Common myeloid progenitor, CD34-positive (primary cell): ENCODE measurements at regions not wholly inside any gene's neighbourhood (a gene's known extent, or its start where the extent isn't known, plus 50 kb on each side); places are given as distances from the start of the nearest gene placed in this dataset.

Experiments used
- CTCF ChIA-PET: fragments of 350-600 bp; sonication (Branson Sonifier 250); formaldehyde crosslinking; loops from one replicate; lab custom pipeline; 2021; ENCODE audit warnings: antibody characterized with exemption; lab: Charles Lee
- POLR2A ChIA-PET: fragments of 350-600 bp; sonication (Branson Sonifier 250); formaldehyde crosslinking; loops from one replicate; lab custom pipeline; 2021; ENCODE audit warnings: antibody characterized with exemption; lab: Charles Lee
- DNase-seq, 3 donors: peaks; one replicate each; pipeline versions ENCODE4 v3.0.0 to v3.0.0-alpha.2; 2013
- H3K27ac ChIP-seq, 2 experiments: 1 replicate in 1 of 2; 2 replicates in 1 of 2; pipeline ENCODE4 v1.7.0; 2013; ENCODE audit warnings: inconsistent platforms in 2 of 2, low read length in 2 of 2, mild to moderate bottlenecking in 2 of 2, low read depth in 1 of 2, moderate library complexity in 1 of 2; ENCODE audit not compliant: severe bottlenecking in 2 of 2, insufficient read depth in 1 of 2, poor library complexity in 1 of 2
- H3K27me3 ChIP-seq, 5 experiments: replicated peaks in 2 of 5; 1 replicate in 3 of 5; 2 replicates in 2 of 5; pipeline versions ENCODE4 v1.6.1 to v1.7.0; 2013; ENCODE audit warnings: low read length in 4 of 5, mild to moderate bottlenecking in 2 of 5, moderate library complexity in 2 of 5, inconsistent platforms in 1 of 5; ENCODE audit not compliant: insufficient read depth in 5 of 5, control insufficient read depth in 4 of 5
- H3K36me3 ChIP-seq, 4 experiments: 1 replicate in 2 of 4; 2 replicates in 2 of 4; pipeline versions ENCODE4 v1.6.1 to v1.7.0; 2013; ENCODE audit warnings: low read length in 3 of 4, control low read depth in 1 of 4, mild to moderate bottlenecking in 1 of 4; ENCODE audit not compliant: control insufficient read depth in 4 of 4, insufficient read depth in 4 of 4
- H3K4me1 ChIP-seq, 4 experiments: 1 replicate in 3 of 4; 2 replicates in 1 of 4; pipeline versions ENCODE4 v1.6.1 to v1.7.1; 2013; ENCODE audit warnings: low read length in 3 of 4, mild to moderate bottlenecking in 3 of 4, control low read depth in 1 of 4, inconsistent platforms in 1 of 4, moderate library complexity in 1 of 4; ENCODE audit not compliant: control insufficient read depth in 4 of 4, insufficient read depth in 4 of 4; ENCODE audit errors: control extremely low read depth in 1 of 4
- H3K4me3 ChIP-seq, 7 experiments: 1 replicate in 4 of 7; 2 replicates in 3 of 7; pipeline versions ENCODE4 v1.5.1 to v1.7.0; 2013; ENCODE audit warnings: mild to moderate bottlenecking in 7 of 7, low read length in 6 of 7, moderate library complexity in 6 of 7, inconsistent platforms in 2 of 7, low read depth in 2 of 7, control low read depth in 1 of 7; ENCODE audit not compliant: insufficient read depth in 4 of 7, control insufficient read depth in 1 of 7; ENCODE audit errors: extremely low read depth in 1 of 7
- H3K9me3 ChIP-seq, 5 experiments: 1 replicate in 4 of 5; 2 replicates in 1 of 5; pipeline versions ENCODE4 v1.6.1 to v1.7.1; 2013; ENCODE audit warnings: low read length in 4 of 5, mild to moderate bottlenecking in 2 of 5, inconsistent platforms in 1 of 5, low read depth in 1 of 5, moderate library complexity in 1 of 5; ENCODE audit not compliant: control insufficient read depth in 4 of 5, insufficient read depth in 2 of 5; ENCODE audit errors: control extremely low read depth in 1 of 5
- WGBS: methylation state at CpG from one replicate; pipeline ENCODE4 v1.1.5; 2013; ENCODE audit not compliant: insufficient coverage; 5-methylcytosine and 5-hydroxymethylcytosine counted together

DNA sequence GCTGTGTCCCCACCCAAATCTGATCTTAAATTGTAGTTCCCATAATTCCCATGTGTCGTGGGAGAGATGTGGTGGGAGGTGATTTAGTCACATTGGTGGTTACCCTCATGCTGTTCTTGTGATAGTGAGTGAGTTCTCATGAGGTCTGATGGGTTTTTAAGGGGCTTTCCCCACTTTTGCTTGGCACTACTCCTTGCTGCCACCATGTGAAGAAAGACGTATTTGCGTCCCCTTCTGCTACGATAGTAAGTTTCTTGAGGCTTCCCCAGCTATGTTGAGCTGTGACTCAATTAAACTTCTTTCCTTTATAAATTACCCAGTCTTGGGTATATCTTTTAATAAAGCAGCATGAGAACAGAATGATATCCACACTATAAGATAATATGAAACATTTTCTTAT lies 1023.4 kb downstream of the TLE4 start:
- 80% methylated on average over 1 of the region's 4 CpGs for WGBS
- H3K27me3 ChIP-seq: no peaks in the 10 kb centered on the region
- no peaks in the 10 kb centered on the region for H3K4me1 ChIP-seq
- H3K4me3 ChIP-seq: no peak overlapping the region
- no peaks in the 10 kb centered on the region for H3K36me3 ChIP-seq
- ChIA-PET CTCF (no interaction called here), POLR2A (no interaction called here)
- H3K9me3 ChIP-seq: no peaks in the 10 kb centered on the region
- H3K27ac ChIP-seq: no peak overlapping the region
- DNase-seq: no peak

DNA sequence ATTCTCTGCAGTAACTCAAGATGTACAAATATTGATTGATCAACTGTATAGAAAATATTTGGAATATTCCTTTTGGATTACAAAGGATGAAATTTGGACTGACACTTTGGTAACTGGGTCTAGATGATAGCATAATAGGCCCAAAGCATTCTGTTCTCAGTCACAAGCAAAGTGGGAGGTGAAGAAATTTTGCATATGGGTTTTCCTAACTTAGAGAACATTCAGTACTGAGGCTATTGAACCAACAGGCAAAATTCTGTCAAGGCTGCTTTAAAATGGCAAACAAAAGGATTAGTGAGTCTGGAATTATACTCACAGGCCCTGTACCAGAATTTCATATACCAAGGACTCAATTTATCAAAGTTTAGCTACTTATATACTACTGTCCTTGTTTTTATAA lies 1020.6 kb downstream of the TLE4 start:
- no peaks in the 10 kb centered on the region for H3K36me3 ChIP-seq
- no peak for DNase-seq
- H3K9me3 ChIP-seq: no peaks in the 10 kb centered on the region
- no peak overlapping the region for H3K4me3 ChIP-seq
- H3K4me1 ChIP-seq: no peaks in the 10 kb centered on the region
- H3K27ac ChIP-seq: no peak overlapping the region
- ChIA-PET POLR2A (no interaction called here), CTCF (no interaction called here)
- H3K27me3 ChIP-seq: no peaks in the 10 kb centered on the region

DNA sequence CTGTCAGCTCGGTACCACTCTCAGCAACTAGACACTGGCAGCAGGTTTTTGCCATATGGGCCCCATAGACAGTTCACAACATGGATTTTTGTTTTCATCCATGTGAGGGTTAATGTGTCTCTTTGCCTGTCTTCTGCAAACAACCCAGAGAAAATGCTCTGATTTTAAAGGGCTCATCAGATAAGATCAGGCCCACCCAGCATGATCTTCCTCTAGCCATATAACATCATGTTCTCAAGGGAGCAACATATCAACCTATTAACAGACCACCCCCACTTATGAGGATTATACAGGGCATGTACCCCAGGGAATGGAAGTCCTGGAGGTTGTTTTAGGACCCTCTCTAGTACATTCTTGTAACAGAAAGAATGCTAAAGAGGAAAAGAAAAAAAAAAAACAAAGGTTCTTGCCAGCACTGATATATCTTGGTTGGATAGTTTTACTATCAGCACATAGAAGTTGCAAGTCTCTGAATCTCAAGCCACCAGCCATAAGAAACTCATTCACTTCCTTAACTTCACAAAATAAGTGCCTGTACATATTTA lies 1015.1 kb downstream of the TLE4 start:
- Histone ChIP-seq H3K27me3 (no peaks in the 10 kb centered on the region), H3K4me1 (no peaks in the 10 kb centered on the region), H3K27ac (no peak overlapping the region), H3K4me3 (no peak overlapping the region), H3K36me3 (no peaks in the 10 kb centered on the region), H3K9me3 (no peaks in the 10 kb centered on the region)
- POLR2A ChIA-PET: no interaction called here
- 90% methylated on average over 1 of the region's 1 CpG for WGBS
- no peak for DNase-seq
- CTCF ChIA-PET: interaction anchor here (0.7 kb wide), 1 partner anchor 17 kb away, joined by 3 read pairs; no protein-coding TSS in a partner anchor

DNA sequence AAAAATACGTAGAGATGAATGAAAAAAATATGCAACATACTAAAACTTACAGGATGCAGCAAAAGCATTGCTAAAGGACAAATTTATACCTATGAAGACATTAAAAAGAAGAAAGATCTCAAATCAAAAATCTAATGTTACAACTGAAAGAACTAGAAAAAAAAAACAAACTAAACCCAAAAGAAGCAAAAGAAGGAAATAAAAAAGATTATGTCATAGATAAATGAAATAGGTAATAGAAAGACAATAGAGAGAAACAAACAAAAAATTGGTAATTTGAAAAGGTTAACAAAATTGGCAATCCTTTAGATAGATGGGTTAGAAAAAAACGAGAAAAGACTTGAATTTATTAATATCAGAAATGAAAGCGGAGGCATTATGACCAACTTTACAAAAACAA lies 1000.2 kb downstream of the TLE4 start:
- DNase-seq: no peak
- H3K4me3 ChIP-seq: no peak overlapping the region
- H3K9me3 ChIP-seq: peaks cover 0 to 9% (median 0%) of the 10 kb centered on the region in 5 experiments
- ChIA-PET POLR2A (no interaction called here), CTCF (no interaction called here)
- H3K36me3 ChIP-seq: no peaks in the 10 kb centered on the region
- no peak overlapping the region for H3K27ac ChIP-seq
- no CpG with 5 or more reads among the region's 3 CpGs for WGBS
- no peaks in the 10 kb centered on the region for H3K27me3 ChIP-seq
- H3K4me1 ChIP-seq: no peaks in the 10 kb centered on the region

DNA sequence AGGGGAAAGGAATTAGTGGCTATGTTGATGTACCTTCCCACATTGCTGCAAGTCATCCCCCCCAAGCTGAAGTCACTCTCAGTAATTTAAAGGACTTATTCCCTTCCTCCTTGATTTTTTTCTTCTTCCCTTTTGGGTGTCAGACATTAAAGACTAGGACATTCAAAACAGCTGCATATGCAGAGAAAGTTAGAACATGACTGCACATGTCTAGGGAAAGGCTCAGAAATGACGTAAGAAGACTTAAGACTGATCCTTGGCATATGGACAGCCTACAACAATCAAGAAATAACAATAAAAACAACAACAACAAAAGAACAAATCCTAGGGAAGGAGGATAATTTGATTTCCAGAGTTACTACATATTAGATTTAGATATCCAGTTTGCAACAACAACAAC lies 997.5 kb downstream of the TLE4 start:
- Histone ChIP-seq H3K4me3 (no peak overlapping the region), H3K9me3 (peaks cover 0 to 9% (median 0%) of the 10 kb centered on the region in 5 experiments), H3K4me1 (no peaks in the 10 kb centered on the region), H3K27me3 (no peaks in the 10 kb centered on the region), H3K36me3 (no peaks in the 10 kb centered on the region), H3K27ac (no peak overlapping the region)
- no peak for DNase-seq
- WGBS: no CpG with 5 or more reads among the region's 1 CpG
- CTCF ChIA-PET: no interaction called here
- POLR2A ChIA-PET: no interaction called here

DNA sequence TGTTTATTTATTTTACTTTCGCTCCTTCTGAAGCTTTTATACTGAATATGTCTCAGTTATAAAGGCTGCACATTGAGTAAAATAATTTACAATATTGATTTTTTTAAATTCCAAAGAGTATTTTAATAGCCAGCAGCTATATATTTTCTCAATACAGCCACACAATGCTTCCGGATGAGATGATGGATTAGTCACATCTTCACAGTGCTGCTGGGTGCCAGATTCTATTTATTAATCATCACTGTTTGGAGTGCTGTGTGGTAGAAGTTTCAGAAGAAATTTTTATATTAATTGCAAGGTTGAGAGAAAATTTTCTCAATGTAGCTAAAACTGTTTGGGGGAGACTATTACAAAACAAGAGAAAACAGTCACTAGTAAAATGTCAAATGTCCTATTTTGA lies 989.8 kb downstream of the TLE4 start:
- H3K27ac ChIP-seq: no peak overlapping the region
- H3K4me1 ChIP-seq: no peaks in the 10 kb centered on the region
- ChIA-PET CTCF (no interaction called here), POLR2A (no interaction called here)
- H3K9me3 ChIP-seq: no peaks in the 10 kb centered on the region
- no peaks in the 10 kb centered on the region for H3K27me3 ChIP-seq
- no CpG with 5 or more reads among the region's 2 CpGs for WGBS
- no peak overlapping the region for H3K4me3 ChIP-seq
- H3K36me3 ChIP-seq: no peaks in the 10 kb centered on the region
- DNase-seq: no peak

DNA sequence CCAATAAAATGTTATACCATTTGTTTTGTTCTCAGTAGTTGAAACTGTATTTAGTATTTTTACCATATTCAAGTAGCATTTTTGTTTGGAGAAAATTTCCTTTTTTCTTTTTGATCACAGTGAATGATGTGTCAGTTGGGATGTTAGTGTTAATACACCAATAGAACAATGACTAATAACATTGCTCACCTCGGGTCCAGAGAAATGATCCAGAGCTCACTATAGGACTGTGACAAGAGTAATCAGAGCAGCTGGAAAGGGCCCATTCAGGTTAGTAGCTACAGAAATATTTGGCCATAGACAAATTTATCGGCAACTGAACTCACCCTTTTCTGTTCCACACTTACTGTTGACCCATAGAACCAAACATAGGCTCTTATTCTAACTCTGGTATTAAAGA lies 989.2 kb downstream of the TLE4 start:
- ChIA-PET CTCF (no interaction called here), POLR2A (no interaction called here)
- Histone ChIP-seq H3K4me1 (no peaks in the 10 kb centered on the region), H3K27me3 (no peaks in the 10 kb centered on the region), H3K4me3 (no peak overlapping the region), H3K36me3 (no peaks in the 10 kb centered on the region), H3K27ac (no peak overlapping the region), H3K9me3 (no peaks in the 10 kb centered on the region)
- DNase-seq: no peak
- 83% methylated on average over 1 of the region's 2 CpGs for WGBS
